ENCODE measurements at regions not wholly inside any gene's neighbourhood (a gene's known extent, or its start where the extent isn't known, plus 50 kb on each side); places are given as distances from the start of the nearest gene placed in this dataset.

DNA sequence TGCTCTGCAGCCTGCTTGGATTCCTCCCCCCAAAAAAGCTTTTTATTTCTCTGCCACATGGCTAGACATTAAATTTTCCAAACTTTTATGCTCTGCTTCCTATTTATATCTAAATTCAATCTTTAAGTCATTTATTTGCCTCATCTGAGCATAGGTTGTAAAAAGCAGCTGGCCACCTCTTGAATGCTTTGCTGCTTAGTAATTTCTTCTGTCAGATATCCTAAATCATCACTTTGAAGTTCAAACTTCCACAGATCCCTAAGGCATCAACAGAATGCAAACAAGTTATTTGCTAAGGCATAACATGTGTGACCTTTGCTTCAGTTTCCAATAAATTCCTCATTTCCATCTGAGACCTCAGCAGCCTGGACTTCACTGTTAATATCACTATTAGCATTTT is 209.6 kb downstream of the FSCB start:
- peaks cover 3% of the 10 kb centered on the region for H3K9me3 Mint-ChIP-seq
- no peaks in the 10 kb centered on the region for H3K4me1 Mint-ChIP-seq
- H3K36me3 Mint-ChIP-seq, result no peaks in the 10 kb centered on the region
- H3K27me3 Mint-ChIP-seq, result no peaks in the 10 kb centered on the region
- H3K27ac Mint-ChIP-seq, result no peak overlapping the region
- no peak overlapping the region for H3K4me3 Mint-ChIP-seq
- no peak for DNase-seq

DNA sequence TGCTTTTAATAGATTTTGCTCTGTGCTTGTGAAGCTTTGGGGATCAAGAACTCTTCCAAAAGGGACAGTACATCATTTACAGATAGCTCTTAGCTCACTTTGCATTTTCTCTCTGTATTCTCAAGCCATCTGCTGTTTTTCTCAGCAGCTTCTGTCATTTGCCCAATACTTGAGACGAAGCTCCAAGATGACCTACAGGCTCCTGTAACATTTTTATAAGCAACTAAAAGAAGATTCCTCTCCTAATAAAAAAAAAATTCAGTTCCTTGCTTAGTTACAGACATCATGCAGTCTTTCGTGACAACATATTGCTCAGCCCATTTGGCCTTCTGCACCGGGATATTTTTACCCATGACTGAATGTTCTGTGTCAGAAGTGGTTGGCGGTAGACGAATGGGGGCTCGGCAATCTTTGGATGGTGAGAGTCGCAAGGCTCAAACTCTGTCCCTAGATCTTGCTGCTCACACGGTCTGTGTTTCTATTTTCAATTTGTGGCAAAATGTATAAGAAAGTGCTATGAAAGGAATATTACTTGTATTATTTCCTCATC is 215.6 kb downstream of the FSCB start:
- no peak overlapping the region for H3K4me3 Mint-ChIP-seq
- no peaks in the 10 kb centered on the region for H3K4me1 Mint-ChIP-seq
- H3K27ac Mint-ChIP-seq, result no peak overlapping the region
- DNase-seq, result no peak
- no peaks in the 10 kb centered on the region for H3K36me3 Mint-ChIP-seq
- H3K27me3 Mint-ChIP-seq, result no peaks in the 10 kb centered on the region
- peaks cover 3% of the 10 kb centered on the region for H3K9me3 Mint-ChIP-seq

DNA sequence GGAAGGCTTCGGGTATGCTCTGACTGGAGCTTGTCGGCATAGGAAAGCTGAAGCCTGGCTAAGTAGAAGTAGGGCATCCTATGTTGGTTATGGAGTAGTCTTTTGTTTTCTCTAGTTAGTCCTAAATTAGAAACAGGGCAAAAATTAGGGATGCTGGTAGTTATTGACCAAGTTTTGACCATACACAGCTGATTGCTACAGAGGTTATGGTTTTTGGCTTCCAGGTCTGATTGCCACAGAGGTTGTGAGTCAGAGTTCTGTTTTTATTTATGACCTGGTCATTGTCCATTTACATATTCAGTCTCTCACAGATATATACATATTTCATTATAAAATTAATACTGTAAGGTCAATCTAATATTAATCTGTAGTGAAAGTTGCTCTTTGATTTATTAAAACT is 219.2 kb downstream of the FSCB start:
- Mint-ChIP-seq H3K36me3 (no peaks in the 10 kb centered on the region), H3K4me3 (no peak overlapping the region), H3K4me1 (no peaks in the 10 kb centered on the region), H3K27ac (no peak overlapping the region), H3K9me3 (peaks cover 1% of the 10 kb centered on the region), H3K27me3 (no peaks in the 10 kb centered on the region)
- DNase-seq, result no peak

DNA sequence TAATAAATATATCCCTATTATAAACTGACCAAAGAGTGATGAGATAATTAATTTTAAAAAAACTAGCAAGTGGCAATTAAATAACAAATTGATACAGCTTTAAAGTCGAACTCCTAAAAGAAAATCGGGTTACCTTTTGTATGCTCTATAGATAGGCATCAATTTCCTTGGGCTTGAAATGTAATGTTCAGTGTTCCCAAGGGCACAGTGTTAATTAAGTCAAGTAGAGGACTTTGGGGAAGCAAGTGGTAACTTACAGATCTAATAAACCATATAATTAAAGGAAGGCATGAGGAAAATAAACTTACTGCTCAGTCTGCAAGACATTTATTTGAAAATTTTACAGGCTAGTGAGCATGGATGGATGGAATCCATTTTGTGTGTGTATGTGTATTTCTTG is 220.9 kb downstream of the FSCB start:
- Mint-ChIP-seq H3K4me1 (no peaks in the 10 kb centered on the region), H3K27ac (no peak overlapping the region), H3K4me3 (no peak overlapping the region), H3K27me3 (no peaks in the 10 kb centered on the region), H3K9me3 (peaks cover 1% of the 10 kb centered on the region), H3K36me3 (no peaks in the 10 kb centered on the region)
- DNase-seq, result no peak

DNA sequence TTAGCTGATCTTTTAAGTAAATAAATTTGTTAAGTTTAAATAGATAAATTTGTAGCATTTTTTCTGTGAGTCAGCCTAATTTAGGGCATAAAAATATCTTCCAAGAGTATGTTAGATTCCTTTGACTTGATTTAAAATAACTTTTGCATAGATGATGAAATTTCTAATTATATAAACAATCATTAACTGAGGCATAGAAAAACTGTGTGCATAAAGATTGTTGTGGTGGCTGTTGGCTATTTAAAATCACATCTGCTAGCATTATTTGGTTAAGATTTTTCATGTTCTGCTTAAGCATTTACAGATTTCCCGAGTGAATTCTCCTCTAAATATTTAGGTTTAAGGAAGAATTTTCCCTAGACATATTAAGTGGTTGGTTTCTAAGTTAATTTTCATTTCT is 223.2 kb downstream of the FSCB start:
- Mint-ChIP-seq H3K27ac (no peak overlapping the region), H3K36me3 (no peaks in the 10 kb centered on the region)
- no peak for DNase-seq

DNA sequence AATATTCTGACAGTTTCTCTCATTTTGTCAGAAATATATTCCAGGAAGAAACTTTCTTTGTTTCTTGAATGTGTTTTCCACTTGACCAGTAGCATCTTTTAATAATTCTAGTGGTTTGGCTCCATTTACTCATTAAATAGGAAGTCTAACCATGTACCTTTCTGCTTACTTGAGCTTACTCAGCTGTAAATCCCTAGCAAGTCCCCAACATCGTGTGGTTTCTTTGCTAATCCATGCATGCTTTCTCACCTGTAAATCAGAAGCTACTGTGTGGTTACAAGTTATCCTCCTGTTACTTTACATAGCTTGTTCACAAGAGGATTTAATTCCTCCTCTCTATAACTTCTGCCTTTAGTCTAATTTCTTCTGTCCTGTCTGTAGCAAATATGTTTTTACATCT is 227.7 kb downstream of the FSCB start:
- no peaks in the 10 kb centered on the region for H3K4me1 Mint-ChIP-seq
- no peak for DNase-seq
- no peak overlapping the region for H3K27ac Mint-ChIP-seq
- H3K9me3 Mint-ChIP-seq, result no peaks in the 10 kb centered on the region
- no peaks in the 10 kb centered on the region for H3K36me3 Mint-ChIP-seq
- no peaks in the 10 kb centered on the region for H3K27me3 Mint-ChIP-seq
- no peak overlapping the region for H3K4me3 Mint-ChIP-seq

More for the DNA sequence above, 223.2 kb downstream of the FSCB start:
- no peaks in the 10 kb centered on the region for H3K9me3 Mint-ChIP-seq
- H3K4me3 Mint-ChIP-seq, result no peak overlapping the region
- no peaks in the 10 kb centered on the region for H3K4me1 Mint-ChIP-seq
- H3K27me3 Mint-ChIP-seq, result no peaks in the 10 kb centered on the region

DNA sequence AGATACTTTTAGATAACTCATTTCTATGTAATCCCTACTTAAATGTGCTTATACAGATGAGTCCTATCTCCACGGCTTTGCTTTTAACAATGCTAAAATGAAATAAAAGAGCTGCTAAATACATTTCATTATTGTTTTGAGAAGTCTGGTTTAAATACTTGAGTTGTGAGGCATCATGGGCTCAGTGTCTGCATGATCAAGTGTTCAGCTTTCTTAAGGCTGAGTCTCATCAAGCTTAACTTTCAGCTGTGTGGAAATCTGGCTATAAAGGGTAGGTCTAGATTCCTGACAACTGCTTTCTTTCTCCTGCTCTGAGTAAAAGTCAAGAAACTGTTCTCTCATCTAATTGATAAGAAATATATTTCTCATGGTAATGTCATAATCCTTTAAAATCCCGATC is 235.4 kb downstream of the FSCB start:
- H3K36me3 Mint-ChIP-seq, result no peaks in the 10 kb centered on the region
- peaks cover 6% of the 10 kb centered on the region for H3K9me3 Mint-ChIP-seq
- no peaks in the 10 kb centered on the region for H3K27me3 Mint-ChIP-seq
- H3K27ac Mint-ChIP-seq, result no peak overlapping the region
- no peak for DNase-seq
- H3K4me1 Mint-ChIP-seq, result no peaks in the 10 kb centered on the region
- no peak overlapping the region for H3K4me3 Mint-ChIP-seq

DNA sequence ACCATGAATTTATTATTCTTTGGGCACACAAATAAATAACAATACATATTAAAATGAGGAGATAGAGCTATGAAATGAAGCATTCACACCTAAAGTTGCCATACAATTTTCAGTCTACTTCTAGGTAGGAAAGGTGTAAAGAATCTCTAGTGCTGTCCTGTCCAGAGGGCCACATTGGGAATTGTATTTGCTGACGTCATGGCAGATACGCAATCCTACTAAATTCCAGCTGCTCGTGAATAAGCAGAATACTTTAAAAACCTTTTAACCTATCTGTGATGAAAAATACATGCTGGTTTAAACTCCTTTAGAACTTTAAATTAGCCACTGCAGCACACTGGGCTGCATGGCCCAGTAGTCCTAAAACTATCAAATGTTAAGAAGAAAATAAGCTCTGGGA is 236.1 kb downstream of the FSCB start:
- Mint-ChIP-seq H3K27ac (no peak overlapping the region), H3K4me3 (no peak overlapping the region), H3K36me3 (no peaks in the 10 kb centered on the region), H3K4me1 (no peaks in the 10 kb centered on the region), H3K9me3 (peaks cover 8% of the 10 kb centered on the region), H3K27me3 (no peaks in the 10 kb centered on the region)
- DNase-seq, result no peak

DNA sequence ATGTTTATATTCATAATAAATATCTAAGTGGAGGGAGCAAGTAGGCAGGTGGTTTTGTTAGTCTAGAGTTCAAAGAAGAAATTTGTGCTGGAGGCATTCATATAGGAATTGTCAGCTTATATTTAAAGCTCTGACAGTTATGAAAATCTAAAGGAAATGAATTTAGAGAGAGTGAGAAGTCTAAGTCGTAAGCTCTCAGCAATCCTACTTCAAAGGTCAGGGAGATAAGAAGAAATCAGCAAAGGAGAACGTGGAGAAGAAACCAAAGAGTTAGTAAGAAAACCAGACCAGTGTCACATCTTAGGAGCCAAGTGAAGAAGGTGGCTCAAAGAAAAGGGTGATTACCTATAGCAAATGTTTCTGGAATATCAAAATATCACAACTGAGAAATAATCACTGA is 241.8 kb downstream of the FSCB start:
- no peak overlapping the region for H3K27ac Mint-ChIP-seq
- DNase-seq, result no peak
- peaks cover 20% of the 10 kb centered on the region for H3K9me3 Mint-ChIP-seq
- no peaks in the 10 kb centered on the region for H3K4me1 Mint-ChIP-seq
- no peak overlapping the region for H3K4me3 Mint-ChIP-seq
- H3K36me3 Mint-ChIP-seq, result no peaks in the 10 kb centered on the region
- H3K27me3 Mint-ChIP-seq, result no peaks in the 10 kb centered on the region

DNA sequence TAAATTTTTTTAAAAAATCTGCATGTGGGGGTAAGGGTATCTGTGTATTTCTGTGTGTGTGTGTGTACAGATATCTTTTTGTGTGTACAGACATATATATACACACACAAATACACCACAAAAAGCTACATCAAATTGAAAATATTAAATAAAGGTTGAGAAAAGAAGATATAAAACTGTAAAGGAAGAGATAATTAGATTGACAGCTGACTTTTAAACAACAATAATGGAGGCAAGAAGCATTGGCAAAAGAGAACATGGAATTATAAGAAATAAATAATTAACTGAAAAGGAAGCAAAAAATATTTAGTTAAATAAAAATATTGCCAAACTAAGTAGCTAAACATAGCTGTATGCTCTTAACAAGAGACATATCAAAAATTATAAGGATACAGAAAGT is 291.4 kb downstream of the FSCB start:
- no peak for DNase-seq
- H3K27me3 Mint-ChIP-seq, result no peaks in the 10 kb centered on the region
- H3K4me3 Mint-ChIP-seq, result no peak overlapping the region
- no peaks in the 10 kb centered on the region for H3K36me3 Mint-ChIP-seq
- no peak overlapping the region for H3K27ac Mint-ChIP-seq
- H3K4me1 Mint-ChIP-seq, result no peaks in the 10 kb centered on the region
- peaks cover 11% of the 10 kb centered on the region for H3K9me3 Mint-ChIP-seq

DNA sequence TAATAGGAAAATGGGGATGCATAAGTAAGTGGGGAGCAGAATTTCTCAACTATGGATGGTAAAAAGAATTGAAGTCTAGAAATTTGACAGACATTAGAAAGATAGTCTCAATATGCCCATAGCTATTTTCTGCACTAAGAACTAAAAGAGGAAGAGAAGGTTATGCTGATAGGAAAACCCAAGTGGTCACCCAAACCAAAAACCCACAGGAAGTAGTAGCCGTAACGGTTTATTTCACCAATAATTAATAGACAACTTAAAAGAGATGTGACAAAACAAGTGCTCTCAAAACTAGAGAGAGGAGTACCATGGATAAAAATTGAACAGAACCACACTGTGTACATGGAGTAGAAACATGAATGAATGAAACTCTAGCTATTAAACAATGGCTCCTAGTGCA is 295.4 kb downstream of the FSCB start:
- Mint-ChIP-seq H3K36me3 (no peaks in the 10 kb centered on the region), H3K27ac (no peak overlapping the region), H3K4me3 (no peak overlapping the region), H3K9me3 (peaks cover 9% of the 10 kb centered on the region), H3K27me3 (no peaks in the 10 kb centered on the region), H3K4me1 (no peaks in the 10 kb centered on the region)
- no peak for DNase-seq

DNA sequence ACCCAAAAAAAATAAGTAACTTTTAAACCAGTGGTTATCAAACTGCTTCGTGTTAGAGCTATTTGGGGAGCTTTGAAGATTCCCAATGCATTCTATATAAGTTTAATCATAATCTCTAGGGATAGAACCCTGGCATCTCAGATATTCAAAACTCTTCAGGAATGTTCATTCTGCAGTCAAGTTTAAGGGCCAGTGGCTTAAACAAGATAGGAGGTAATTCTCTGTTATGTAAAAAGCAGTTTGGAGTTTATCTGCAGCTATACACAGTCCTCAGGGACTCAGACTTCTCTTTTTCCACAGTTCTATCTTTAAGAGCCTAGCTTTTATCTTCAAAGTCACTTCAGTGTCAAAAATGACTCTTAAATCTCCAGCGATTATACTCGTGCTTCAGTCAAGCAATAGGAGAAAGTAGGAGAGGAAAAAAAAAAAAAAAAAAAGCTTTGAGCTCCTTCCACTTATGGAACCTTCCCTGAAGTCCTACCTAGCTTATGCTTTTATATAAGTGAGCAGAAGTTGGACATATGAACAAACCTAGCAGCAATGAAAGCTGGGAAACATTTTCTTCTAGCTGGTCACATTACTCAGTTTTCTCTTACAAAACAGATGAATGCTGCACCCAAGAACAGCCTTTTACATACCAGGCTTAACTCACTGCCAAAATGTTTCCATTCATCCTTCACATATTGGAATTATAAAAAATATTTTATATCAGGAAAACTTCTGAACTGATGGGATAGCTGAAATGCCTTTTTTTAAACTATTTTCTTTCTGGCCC is 302.8 kb downstream of the FSCB start:
- Mint-ChIP-seq H3K27ac (no peak overlapping the region), H3K4me3 (no peak overlapping the region), H3K27me3 (no peaks in the 10 kb centered on the region), H3K36me3 (no peaks in the 10 kb centered on the region), H3K4me1 (no peaks in the 10 kb centered on the region), H3K9me3 (peaks cover 6% of the 10 kb centered on the region)
- no peak for DNase-seq

DNA sequence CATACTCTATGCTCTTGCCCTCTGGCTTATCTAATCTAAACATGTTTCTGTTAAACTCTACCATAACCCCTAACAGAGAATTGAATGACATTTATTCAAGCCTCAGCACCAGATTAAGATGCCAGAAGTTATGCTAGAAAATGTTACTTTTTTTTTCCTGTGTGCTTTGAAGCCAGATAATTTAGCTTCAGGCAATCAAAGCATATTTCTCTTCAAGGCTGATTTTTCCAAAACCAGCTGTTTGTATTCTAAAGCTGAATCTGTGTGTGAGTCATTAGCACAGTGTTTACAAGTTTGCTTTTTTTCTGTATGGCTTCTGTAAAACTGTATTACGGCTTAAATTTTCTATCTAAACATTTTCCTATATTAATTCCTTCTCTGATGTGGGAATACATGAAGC is 326.1 kb downstream of the FSCB start:
- peaks cover 7% of the 10 kb centered on the region for H3K9me3 Mint-ChIP-seq
- no peaks in the 10 kb centered on the region for H3K4me1 Mint-ChIP-seq
- H3K36me3 Mint-ChIP-seq, result no peaks in the 10 kb centered on the region
- no peaks in the 10 kb centered on the region for H3K27me3 Mint-ChIP-seq
- no peak overlapping the region for H3K27ac Mint-ChIP-seq
- DNase-seq, result no peak
- no peak overlapping the region for H3K4me3 Mint-ChIP-seq

DNA sequence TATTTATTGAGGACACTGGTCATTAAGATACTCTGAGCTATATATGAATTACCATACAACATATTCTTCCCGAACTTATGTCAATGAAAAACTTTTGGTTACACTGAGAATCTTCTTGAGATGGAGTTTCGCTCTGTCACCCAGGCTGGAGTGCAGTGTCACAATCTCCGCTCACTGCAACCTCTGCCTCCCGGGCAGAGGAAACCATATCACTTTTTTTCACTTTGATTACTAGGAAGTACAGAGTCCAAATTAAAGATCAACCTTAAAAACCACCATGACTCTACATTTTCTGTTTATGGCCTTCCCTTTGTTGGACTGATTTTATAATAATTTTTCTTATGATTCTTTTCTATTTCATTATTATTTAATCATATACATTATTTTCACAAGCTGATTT is 336.5 kb downstream of the FSCB start:
- Mint-ChIP-seq H3K4me3 (no peak overlapping the region), H3K36me3 (no peaks in the 10 kb centered on the region), H3K27ac (no peak overlapping the region), H3K4me1 (no peaks in the 10 kb centered on the region), H3K9me3 (peaks cover 9% of the 10 kb centered on the region), H3K27me3 (no peaks in the 10 kb centered on the region)
- no peak for DNase-seq

DNA sequence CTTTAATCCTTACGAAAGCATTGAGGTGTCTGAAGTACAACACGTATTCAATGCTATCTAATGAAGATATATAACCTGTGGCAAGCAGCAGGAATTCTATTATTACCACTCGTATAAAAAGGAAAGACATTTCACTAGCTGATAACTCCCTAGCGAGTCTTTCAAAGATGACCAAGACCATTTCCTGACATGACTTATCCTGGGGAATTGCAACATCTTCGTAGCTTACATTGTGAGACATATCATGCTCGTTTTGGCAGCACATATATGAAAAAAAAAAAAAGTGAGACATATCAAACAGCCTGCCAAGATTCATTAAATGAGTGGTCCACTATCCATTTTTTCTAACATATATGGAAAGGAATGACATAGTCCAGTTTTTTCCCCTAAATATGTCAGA is 337.0 kb downstream of the FSCB start:
- no peak for DNase-seq
- H3K27me3 Mint-ChIP-seq, result no peaks in the 10 kb centered on the region
- H3K4me1 Mint-ChIP-seq, result no peaks in the 10 kb centered on the region
- H3K4me3 Mint-ChIP-seq, result no peak overlapping the region
- H3K9me3 Mint-ChIP-seq, result peaks cover 8% of the 10 kb centered on the region
- no peak overlapping the region for H3K27ac Mint-ChIP-seq
- H3K36me3 Mint-ChIP-seq, result no peaks in the 10 kb centered on the region

DNA sequence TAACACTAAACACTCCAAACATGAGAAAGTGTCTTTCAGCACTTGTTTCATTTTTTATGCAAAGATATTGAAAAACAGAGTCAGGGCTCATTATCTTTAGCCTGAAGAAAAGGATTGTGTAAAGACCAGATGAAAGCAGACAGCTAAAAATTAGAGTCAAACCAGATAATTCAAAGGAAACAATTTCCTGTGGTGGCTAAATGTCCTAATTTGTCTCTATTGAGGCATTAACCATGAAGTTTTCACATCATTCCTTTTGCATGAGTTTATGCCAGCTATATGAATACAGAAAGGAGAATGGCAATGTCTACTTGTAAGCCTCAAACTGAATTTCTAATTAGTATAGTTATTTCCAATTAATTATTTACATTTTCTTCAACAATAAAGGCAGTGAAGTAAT is 338.5 kb downstream of the FSCB start:
- DNase-seq, result no peak
- Mint-ChIP-seq H3K36me3 (no peaks in the 10 kb centered on the region), H3K4me1 (no peaks in the 10 kb centered on the region), H3K27me3 (no peaks in the 10 kb centered on the region), H3K9me3 (peaks cover 1% of the 10 kb centered on the region), H3K4me3 (no peak overlapping the region), H3K27ac (no peak overlapping the region)
